ENCODE measurements at regions not wholly inside any gene's neighbourhood (a gene's known extent, or its start where the extent isn't known, plus 50 kb on each side); places are given as distances from the start of the nearest gene placed in this dataset.

DNA sequence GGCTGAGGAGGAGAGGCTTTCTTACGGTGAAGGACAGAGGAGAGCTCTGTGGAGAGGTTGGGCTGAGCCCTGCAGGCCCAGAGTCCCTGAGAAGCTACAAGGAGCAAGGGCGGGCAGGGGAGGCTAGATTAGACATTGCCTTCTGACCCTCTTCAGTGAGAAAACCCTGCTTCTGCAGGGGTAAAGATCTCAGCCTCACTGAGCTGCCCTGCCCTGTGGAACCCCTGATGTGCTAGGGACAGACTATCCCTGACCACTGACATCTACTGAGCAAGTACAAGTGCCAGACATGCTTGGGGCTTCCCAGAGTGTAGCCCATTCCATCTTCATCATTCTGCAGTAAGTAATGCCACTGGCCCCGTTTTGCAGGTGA, 111.5 kb downstream of the CYP26B1 start:
- no peak overlapping the region for H3K27ac ChIP-seq (ENCODE audit: low read depth, low read length)
- TF ChIP-seq, protein P1, sequence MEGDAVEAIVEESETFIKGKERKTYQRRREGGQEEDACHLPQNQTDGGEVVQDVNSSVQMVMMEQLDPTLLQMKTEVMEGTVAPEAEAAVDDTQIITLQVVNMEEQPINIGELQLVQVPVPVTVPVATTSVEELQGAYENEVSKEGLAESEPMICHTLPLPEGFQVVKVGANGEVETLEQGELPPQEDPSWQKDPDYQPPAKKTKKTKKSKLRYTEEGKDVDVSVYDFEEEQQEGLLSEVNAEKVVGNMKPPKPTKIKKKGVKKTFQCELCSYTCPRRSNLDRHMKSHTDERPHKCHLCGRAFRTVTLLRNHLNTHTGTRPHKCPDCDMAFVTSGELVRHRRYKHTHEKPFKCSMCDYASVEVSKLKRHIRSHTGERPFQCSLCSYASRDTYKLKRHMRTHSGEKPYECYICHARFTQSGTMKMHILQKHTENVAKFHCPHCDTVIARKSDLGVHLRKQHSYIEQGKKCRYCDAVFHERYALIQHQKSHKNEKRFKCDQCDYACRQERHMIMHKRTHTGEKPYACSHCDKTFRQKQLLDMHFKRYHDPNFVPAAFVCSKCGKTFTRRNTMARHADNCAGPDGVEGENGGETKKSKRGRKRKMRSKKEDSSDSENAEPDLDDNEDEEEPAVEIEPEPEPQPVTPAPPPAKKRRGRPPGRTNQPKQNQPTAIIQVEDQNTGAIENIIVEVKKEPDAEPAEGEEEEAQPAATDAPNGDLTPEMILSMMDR (IDR thresholded peaks at IDR 0.05; ENCODE audit: low read depth, low read length): no peak
- no peaks in the 10 kb centered on the region; the same call in 1 of the 2 replicates for H3K9me3 ChIP-seq (ENCODE audit: control insufficient read depth, insufficient read depth, low read length)
- no peak overlapping the region for H3K4me3 ChIP-seq (ENCODE audit: low read depth, low read length)
- ChIA-PET POLR2A (no interaction called here), CTCF (no interaction called here)
- no peaks in the 10 kb centered on the region for H3K27me3 ChIP-seq (ENCODE audit: control insufficient read depth, insufficient read depth, low read length)
- DNase-seq (ENCODE audit: low read depth, low spot score): no peak

DNA sequence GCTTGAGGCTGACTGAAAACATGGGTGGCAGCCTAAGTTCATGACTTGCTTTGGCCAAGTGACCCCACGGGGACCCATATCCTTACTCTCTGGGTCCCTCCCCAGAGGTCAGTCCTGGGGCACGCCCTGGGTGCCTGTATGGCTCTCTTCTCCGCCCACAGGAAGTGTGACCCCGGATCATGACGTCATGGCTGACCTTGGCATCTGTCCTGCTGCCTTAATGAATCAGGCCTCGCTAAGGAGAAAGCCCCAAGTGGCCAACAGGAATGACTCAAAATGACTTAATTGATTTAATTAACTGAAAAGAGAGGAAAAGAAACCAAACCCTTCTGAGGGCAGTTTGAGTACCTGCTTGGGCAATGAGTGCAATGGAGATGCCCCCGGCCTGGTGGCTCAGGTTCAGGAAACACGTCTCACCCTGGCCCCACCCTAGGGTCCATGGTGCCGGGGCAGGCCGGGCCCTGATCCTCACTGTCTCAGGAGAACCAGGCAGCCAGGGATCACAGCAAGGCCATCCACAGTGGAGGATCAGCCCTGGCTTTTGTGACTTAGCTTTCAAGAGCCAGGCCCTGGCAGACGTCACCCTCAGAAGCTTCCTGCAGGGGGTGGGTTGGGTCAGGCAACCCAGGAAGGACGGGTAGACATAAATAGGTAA, 112.0 kb downstream of the CYP26B1 start:
- POLR2A ChIA-PET: no interaction called here
- no peaks in the 10 kb centered on the region; the same call in 1 of the 2 replicates for H3K9me3 ChIP-seq (ENCODE audit: control insufficient read depth, insufficient read depth, low read length)
- H3K27ac ChIP-seq (ENCODE audit: low read depth, low read length): no peak overlapping the region
- H3K4me3 ChIP-seq (ENCODE audit: low read depth, low read length): no peak overlapping the region
- TF ChIP-seq, protein P1 (IDR thresholded peaks at IDR 0.05; ENCODE audit: low read depth, low read length): no peak
- DNase-seq (ENCODE audit: low read depth, low spot score): no peak
- no peaks in the 10 kb centered on the region for H3K27me3 ChIP-seq (ENCODE audit: control insufficient read depth, insufficient read depth, low read length)
- CTCF ChIA-PET: no interaction called here

DNA sequence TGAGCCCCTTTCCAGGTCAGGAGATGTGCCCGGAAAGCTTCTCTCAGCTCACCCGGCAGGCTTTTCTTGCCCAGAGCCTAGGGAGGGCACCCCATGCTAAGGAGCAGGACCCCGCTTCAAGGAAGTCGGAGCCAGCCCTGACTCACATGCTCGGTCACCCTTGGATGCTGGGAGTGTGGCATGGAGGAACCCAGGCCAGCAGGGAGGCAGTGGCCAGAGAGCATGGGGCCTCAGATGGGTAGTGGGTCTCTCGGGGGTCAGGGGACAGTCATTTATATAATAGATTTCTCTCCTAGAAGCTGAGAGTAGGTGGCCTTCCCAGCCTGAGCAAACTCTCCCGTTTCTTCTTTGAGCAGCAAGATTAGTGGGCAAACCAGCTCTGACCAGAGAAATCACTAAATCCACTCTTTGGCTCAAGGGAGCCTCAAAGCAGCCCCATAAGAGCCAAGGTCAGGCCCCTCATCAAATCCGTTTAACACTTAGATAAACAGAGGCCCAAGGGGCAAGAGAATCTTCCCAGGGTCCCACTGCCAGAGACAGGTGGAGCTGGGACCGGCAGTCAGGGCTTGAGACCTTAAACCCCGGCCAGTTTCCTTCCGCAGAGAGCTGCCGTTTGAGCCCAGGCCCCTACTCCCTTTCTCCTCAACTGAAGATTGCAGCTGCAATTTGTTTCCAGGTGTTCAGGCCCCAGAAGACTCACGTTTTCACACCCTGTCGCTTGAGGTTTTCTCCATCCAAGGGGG, 113.1 kb downstream of the CYP26B1 start:
- POLR2A ChIA-PET: no interaction called here
- Histone ChIP-seq H3K9me3 (ENCODE audit: control insufficient read depth, insufficient read depth, low read length) (no peaks in the 10 kb centered on the region; the same call in 1 of the 2 replicates), H3K27ac (ENCODE audit: low read depth, low read length) (no peak overlapping the region), H3K27me3 (ENCODE audit: control insufficient read depth, insufficient read depth, low read length) (no peaks in the 10 kb centered on the region), H3K4me3 (ENCODE audit: low read depth, low read length) (no peak overlapping the region)
- TF ChIP-seq, protein P1 (IDR thresholded peaks at IDR 0.05; ENCODE audit: low read depth, low read length): no peak
- no peak for DNase-seq (ENCODE audit: low read depth, low spot score)
- CTCF ChIA-PET: no interaction called here

DNA sequence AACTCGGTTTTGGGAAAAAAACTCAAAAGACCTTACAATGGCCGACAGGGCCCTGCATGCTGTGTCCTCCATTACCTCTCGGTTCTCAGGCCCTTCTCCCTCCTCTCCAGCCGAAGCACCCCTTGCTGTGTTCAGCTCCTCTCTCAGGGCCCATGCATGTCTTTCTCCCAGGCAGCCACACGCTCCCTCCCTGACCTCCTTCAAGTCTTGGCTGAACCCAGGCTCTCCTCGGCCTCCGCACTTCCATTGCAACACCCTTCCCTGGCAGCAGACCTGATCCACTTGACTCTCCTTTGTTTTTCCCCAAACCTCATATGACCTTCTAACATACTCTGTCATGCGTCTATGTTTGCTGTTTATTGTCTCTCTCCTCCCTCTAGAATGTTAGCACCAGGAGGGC, 114.0 kb downstream of the CYP26B1 start:
- Histone ChIP-seq H3K27me3 (ENCODE audit: control insufficient read depth, insufficient read depth, low read length) (no peaks in the 10 kb centered on the region), H3K27ac (ENCODE audit: low read depth, low read length) (no peak overlapping the region), H3K9me3 (ENCODE audit: control insufficient read depth, insufficient read depth, low read length) (no peaks in the 10 kb centered on the region; the same call in 1 of the 2 replicates), H3K4me3 (ENCODE audit: low read depth, low read length) (no peak overlapping the region)
- DNase-seq (ENCODE audit: low read depth, low spot score): no peak
- ChIA-PET CTCF (no interaction called here), POLR2A (no interaction called here)
- TF ChIP-seq, protein P1 (IDR thresholded peaks at IDR 0.05; ENCODE audit: low read depth, low read length): no peak

DNA sequence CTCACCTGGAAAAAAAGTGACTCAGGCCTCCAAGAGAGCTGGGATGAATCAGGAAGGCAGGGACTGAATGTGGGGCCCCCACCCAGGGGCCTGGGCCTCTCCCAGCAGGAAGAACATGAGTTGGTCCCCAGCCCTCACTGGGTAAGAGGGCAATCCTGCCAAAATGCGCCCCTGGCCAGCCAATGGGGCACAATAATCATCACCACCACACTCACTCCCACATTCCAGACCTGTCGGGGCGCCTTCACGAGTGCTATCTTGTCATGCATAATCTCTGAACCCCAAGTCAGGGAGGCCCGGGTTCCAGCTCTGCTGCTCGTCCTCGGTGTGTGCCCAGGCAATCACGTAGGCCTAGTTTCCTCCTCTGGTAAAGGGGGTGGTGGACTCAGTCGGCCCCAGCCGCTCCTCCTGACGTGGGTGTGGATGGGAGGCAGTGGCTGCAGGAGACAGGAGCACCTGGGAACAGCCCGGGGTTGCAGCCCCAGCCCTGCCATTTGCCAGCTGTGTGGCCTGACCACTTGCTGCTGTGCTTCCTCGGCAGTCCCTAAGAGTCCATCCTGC, 115.1 kb downstream of the CYP26B1 start:
- ChIA-PET POLR2A (no interaction called here), CTCF (no interaction called here)
- Histone ChIP-seq H3K27me3 (ENCODE audit: control insufficient read depth, insufficient read depth, low read length) (no peaks in the 10 kb centered on the region), H3K27ac (ENCODE audit: low read depth, low read length) (no peak overlapping the region), H3K4me3 (ENCODE audit: low read depth, low read length) (no peak overlapping the region), H3K9me3 (ENCODE audit: control insufficient read depth, insufficient read depth, low read length) (no peaks in the 10 kb centered on the region; the same call in 1 of the 2 replicates)
- no peak for DNase-seq (ENCODE audit: low read depth, low spot score)
- TF ChIP-seq, protein P1 (IDR thresholded peaks at IDR 0.05; ENCODE audit: low read depth, low read length): no peak
